ENCODE measurements at regions not wholly inside any gene's neighbourhood (a gene's known extent, or its start where the extent isn't known, plus 50 kb on each side); places are given as distances from the start of the nearest gene placed in this dataset.
A peak's percentile ranks its signal among the peaks of the same experiment; 100 is the strongest.

DNA sequence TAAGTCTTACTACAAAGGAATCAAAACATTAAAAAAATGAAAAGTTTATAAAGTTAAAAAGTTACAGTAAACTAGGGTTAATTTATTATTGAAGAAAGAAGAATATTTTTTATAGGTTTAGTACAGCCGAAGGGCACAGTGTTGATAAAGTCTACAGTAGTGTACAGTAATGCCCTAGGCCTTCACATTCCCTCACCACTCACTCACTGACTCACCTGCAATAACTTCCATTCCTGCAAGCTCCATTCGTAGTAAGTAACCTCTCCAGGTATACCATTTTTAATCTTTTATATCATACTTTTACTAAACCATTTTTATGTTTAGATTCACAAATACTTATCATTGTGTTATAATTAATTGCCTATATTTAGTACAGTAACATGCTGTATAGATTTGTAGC lies 307.5 kb upstream of the FAM241A start:
- DNase-seq = no peak

DNA sequence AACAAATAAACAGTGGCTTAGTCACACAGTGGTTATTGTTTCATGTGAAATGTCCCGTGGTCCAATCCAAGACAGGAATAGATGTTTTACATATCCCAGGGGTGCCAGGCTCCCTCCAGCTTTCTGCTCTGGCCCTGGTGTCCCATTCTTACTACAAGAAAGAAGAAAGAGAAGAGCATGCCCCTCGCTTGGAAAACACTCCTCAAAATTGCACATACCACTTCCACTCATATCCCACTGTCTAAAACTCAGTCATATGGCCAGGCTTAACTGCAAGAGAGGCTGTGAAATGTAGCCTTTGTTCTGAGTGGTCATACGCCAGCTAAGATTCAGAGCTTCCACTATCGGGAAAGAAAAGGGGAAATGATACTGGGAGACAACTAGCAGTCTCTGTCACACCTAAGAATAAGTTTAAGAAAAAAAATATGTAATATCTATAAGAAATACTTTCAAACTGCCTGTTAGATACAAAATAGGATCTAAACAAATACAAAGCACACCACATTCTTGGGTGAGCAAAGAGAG lies 306.8 kb upstream of the FAM241A start:
- no peak for DNase-seq

DNA sequence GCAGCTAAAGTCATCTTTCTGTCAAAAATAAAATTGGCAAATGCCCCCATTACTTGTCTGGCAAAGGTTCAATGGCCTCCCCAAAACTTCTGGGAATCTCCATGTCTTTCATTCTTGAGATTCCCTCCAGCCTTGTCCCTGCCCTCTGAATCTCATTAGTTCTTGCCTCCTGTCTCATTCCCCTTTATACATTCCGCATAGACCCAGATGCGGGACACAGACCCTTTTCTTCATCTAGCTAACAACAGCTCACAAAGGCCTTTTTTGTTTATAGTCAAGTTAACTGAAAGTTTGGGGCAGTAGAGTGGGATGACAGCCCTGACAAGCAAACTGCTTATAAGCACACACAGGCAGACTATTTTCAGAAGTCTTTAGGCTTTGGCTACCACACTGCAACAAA lies 306.1 kb upstream of the FAM241A start:
- no peak for DNase-seq

DNA sequence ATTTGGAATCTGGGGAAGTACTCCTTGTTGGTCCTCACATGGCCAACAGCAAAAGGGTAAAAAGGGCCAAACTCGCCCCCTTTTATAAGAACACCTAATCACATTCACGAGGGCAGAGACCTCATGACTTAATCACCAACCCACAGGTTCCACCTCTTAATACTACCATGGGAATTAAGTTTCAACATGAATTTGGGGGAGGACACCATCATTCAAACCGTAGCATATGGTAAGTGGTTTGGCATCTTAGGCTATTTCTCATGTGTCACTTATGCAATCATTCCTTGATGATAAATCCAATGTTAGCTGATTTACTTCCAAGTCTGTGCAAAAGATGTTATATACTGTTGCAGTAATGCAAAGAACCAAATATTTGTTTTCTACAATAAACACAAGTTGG lies 302.9 kb upstream of the FAM241A start:
- DNase-seq = no peak

DNA sequence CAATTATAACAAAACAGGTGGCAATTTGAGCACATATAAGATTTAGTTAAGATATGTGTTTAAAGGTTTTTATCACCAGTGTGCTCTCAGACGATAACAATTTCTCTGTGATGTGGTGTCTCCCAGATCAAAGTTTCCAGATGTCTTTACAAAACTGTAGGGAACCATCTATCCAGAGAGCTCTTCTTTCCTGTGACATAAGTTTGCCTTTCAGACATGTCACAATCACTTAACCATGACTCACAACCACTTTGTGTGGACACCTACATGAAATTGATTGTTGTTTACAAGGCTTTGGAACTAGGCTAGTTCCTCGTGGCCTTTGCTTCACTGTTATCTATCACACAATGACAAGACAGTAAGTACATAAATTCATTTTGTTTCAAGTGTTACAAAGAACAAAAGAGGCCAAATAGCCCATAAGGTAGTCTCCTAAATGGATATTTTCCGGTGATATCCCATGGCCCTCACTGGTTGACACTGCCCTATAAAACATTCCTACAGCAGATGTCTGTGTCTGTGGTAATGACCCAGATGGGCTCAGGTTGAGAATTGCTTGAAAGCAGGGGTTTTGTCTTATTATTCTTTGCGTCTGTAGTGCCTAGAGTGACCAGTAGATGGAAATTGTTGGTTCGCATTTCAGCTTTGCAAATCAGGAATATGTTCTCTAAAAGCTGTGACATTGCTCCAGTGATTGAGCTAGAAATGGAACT lies 297.8 kb upstream of the FAM241A start:
- peak; percentile 21 for DNase-seq

DNA sequence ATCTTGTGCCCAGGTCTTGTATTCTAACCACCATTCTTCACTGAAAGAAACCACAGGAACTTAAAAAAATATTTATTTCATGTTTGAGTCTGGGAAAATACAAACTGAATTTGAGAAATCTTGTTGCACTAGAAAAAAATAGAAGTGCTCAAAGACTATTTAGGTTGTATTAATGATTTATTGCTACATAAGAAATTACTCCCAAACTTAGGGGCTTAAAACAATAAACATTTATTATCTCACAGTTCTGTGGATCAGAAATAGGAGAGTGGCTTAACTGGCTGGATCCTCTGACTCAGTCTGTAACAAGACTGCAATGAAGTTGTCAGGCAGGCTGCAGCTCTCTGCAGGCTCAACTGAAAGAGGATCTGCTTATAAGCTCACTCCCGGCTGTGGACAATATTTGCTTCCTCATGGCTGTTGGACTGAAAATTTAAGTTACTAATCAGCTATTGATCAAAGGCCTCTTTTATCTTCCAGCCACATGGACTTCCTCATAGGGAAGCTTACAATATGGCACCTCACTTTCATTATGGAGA lies 295.4 kb upstream of the FAM241A start:
- no peak for DNase-seq

DNA sequence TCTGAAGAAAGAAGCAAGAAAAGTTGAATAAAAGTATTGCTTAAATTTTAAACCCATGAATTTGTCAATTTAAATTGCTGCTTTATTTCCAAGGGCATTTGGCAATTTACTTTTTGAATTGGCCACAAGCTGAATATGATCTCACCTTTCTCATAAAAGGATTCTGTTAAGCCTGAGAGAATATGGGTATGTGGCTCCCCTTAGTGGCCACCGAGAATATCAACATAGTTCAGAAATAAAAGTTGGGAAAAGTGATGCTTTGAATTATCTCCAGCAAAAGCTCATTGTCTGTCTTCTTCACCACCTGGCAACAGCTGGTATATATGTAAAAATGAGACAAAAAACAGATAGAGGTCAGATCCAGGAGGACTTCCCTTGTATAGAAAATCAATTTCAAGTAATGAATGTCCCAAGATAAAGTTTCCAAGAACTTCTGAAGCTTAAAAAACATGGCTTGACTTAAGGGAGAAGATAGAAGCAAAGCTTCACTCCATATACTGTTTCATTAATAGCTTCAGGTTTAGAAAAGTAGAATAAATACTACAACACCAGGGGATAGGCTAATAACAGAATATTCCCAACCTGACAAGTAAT lies 290.7 kb upstream of the FAM241A start:
- no peak for DNase-seq

DNA sequence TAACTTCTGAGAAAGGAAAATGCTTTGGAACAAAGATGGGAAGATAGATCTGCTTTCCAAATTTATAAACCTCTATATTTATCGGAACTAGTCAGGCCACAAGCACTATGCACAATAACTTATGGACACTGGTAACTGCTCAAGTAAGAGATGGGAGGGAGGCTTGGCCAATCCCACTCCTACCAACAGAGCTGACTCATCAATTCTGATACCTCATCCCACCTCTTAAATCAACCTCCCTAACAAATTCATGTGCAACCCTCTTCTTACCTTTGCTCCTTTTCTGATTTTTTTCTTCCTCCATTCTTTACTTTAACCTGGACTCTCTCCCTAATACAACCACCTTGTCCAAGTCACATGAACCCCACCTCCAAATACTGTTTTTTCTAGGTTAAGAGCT lies 289.9 kb upstream of the FAM241A start:
- DNase-seq = no peak

DNA sequence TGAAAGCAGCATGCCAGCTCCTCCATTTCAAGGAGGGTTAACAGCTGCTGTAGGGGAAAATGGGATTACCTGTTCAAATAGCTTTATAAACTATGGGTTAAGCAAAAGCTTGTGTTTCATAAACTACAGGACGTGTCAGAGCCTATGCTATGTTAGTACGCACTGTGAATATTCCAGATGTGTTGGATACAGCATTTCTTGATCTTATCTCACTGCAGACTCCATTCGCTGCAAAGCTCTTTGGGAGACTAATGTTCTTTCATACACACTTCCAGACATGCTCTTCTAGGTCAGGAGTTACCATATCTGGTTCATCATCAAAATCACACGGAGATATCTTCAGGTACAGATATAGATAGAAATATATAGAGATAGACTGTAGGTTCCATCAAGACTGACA lies 281.2 kb upstream of the FAM241A start:
- no peak for DNase-seq

DNA sequence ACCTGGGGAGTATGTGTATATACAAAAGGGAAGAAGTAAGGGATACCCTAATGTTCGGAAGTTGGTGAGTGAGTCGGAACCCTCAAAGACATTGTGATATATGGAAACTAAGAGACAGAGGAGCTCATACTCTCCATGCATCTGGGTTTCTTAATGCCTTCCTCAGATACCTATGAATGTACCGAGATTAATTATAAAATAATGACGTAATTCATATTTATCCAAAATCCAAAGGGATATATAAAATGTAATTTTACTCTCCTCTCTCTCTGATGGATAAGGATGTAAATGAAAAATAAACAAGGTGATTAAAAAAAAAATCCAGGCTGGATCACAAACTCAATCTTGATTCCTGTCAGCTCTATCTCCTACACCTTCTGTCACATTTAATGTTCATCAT lies 275.9 kb upstream of the FAM241A start:
- no peak for DNase-seq

DNA sequence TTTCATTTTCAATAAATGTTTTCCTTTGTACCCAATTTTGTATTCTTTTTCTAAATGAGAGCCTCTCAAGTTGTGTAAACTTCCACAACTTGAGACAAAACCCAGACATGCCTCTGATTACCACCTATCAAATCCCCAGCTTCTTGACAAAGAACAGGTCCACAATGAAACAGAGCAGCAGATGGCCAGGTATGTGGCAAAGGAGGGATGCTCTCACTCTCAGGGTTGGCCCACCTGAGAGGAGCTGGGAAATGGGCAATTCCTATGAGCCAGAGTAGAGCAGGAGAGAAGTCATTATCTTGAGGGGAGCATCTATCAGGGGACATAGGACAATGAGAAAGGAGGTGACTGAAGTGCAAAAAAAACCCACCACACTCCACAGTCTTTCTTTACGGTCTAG lies 273.5 kb upstream of the FAM241A start:
- no peak for DNase-seq

DNA sequence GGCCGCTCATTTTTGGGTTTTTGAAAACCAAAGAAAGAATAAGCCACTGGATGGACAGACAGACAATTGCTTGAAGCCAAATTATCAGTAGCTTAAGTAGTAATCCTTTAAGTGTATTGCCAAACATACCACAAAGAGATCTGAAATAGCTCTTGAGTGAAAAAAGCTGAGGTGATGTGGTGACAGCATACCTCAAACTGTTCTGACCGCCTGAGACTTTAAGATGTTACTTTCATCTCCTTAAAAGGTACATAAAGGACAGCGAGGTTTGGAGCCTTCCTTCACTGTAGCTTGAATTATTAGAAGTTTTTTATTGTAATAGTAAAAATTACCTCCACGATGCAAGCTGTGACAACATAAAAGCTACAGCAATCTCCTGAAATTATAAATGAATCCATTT lies 271.5 kb upstream of the FAM241A start:
- DNase-seq = no peak

DNA sequence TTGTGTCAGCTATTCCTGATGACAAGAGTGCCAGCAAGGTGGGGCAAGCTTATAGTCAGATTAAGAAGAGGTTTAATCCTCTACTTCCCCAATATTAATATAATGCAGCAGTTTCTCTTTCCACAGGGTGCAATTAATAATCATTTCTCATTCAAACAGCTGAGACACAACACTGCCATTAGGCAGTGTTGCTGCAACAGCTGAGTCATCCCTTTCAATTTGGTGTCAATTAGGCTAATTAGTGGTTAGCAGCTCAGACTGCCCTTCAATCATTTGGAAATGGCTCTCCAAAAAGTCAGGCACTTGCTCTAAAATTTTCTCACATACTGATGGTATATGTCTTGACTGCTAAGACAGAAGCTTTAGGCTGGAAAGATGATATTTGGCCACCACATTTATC lies 265.7 kb upstream of the FAM241A start:
- DNase-seq = no peak

DNA sequence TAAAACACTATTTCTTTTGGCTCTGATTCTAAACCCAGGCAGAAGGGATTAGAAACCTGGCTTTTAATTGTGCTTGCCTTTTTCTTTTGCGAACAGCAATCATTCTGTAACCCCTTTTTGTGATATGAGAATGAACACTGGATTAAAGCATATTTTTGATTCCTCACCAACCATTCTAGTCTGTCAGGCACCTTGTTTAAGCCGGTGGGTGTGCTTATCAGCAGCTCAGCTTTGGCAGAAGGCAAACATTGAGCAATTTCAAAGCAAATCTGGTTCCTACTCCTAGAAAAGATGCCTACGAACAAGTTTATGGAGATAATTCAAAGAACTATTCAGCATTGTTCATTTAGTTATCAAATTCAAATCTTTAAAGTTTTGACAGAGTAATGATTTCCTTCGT lies 265.1 kb upstream of the FAM241A start:
- DNase-seq = no peak

DNA sequence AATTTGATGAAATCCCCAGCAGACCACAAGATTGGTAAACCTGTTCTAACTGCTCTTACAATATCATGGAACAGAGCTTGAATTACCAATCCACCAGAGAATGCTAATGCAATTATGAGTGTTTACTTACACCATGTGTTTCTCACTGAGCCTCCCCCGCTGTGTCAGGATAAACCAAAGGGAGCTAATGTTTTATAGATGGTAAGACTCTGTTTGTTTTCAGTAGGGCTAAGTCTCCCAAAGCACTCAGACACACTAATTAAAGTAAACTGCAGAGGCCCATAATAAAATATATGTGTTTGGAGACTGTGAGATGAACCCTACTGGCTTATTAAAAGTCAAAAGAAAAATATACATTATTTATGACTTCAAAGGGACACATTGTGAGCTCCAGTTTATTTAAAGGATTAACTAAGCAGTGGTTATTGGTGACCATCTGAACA lies 261.7 kb upstream of the FAM241A start:
- peak; percentile 54 for DNase-seq

DNA sequence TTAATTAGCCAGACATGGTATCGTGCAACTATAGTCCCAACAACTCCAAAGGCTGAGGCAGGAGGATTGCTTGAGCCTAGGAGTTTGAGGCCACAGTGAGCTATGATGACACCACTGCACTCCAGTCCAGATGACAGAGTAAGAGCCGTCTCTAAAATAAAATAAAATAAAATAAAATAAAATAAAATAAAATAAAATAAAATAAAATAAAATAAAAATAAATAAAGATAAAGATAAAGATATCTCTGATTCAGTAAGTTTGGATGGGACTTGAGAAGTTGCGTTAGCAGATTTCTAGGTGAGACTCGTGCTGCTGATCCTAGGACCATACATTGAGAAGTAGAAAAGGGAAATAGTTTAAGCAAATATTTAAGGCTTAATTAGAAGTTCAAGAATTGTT lies 254.8 kb upstream of the FAM241A start:
- no peak for DNase-seq

DNA sequence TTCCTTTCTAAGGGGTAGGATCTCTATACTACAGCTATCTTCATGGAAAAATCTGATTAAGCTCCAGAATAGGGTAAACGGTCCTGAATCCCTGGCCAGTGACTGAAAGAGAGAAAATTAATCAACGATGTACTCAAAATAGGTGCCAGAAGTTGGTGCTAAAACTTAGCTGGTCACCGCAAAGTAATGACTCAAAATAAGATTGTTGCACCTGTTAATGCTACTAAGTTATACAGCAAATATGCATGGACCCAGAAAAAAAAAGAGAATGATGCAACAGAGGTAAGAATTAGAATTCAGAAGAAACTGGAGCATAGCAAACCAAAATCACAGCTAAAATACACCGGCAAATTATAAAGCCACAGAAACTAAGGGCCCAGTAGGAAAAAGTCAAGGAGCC lies 239.7 kb upstream of the FAM241A start:
- DNase-seq = no peak

DNA sequence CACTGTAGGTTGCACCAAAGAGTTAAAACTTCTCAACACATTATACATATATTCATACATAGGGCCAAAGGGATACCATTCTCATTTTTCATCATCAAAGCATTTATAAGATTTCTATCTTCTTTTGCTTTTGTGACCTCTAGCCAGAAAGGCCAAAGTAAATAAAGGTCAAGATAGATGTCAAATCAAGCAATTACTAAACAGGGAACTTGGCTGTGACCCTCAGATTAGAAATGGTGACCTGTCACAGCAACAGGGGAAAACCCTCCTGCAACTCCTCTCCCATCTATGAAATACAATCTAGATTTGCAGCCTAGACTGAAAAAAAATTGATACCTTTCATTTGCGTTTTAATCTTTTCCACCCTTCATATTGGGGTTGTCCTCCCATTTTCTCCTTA lies 225.6 kb upstream of the FAM241A start:
- DNase-seq = no peak

DNA sequence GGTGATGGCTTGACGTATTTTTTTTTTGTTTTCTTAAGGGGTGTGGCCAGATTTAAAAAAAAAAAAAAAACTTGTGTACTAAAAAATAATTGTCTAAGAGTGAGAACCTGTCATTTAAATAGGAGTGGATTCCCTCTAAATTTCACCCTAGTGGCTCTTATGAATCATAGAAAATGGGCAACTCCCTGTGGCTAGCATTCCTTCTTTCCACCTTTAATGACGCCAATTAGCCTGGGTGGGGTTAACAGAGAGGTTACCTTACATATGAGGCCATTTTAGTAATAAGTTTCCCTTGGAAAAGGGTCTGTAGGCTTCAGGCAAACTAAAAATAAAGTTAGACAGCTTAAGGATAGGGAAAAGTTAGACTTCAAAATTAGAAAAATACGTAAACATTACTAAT lies 223.5 kb upstream of the FAM241A start:
- DNase-seq = no peak

DNA sequence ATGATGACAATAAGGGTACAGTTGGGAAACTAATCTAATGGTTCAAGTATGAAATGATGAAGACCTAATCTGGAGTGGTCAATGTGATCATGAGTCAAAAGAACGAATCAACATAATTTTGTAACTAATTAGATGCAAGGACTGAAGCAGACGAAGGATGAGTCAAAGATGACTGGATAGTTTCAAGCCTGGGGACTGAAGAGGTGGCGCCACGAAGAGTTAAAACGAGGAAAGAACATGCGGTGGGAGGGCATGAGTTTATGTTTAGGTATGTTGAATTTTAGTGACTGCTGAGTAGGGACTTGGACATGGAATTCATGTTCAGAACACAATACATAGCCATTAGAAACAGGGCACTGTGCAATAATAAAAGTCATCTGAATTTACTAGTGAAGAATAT lies 221.5 kb upstream of the FAM241A start:
- no peak for DNase-seq

DNA sequence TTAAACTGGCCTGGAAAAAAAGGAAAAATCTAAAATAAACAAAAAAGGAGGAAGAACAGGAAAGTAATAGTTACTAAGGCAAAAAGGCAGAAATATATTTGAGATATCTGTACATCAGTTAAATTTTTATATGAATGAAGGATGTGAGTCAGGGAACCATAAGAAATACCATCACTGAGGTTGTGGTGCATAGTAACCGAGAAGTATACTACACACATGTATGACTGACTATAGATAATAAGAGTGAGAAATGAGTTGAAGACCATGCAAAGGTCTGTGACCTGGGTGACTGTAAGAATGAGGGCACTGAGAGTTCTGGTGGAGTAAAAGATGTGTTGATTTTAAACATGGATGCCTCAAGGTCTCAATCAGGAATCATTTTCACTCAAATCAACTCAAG lies 220.6 kb upstream of the FAM241A start:
- no peak for DNase-seq

DNA sequence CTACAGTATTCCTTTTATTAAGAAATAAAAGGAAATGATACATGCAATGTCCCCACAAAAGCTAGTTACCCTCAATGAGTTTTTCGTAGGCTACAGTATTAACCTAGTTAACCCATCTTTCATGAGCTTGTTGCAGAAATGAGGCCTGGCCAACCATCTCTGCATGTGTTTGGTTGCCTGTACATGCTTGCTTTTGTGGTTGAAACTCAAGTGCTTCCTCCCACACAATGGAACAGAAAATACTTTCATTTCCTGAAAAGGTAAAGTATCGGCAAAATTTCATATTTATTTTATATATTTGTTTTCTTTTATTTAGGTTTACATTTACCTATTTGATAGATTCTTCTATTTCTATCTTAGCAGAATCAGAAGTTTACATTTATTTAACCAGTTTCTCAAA lies 214.6 kb upstream of the FAM241A start:
- no peak for DNase-seq

DNA sequence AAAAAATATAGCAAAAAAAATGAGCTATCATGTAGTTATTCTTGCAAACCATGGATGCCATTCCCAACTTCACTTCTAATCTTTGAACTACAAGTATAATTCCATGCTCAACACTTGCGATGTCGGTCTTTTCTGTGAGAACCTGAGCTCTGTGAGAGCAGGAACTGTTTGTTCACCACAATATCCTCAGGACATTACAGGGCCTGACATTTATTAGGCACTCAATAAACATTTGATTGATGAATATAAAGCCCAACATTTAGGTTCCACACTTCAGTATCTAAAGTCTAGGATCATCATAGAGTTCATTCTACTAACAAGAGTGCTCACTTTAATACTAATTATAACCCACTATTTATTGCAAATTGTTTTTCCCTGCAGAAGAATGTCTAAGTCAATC lies 211.6 kb upstream of the FAM241A start:
- DNase-seq = no peak

DNA sequence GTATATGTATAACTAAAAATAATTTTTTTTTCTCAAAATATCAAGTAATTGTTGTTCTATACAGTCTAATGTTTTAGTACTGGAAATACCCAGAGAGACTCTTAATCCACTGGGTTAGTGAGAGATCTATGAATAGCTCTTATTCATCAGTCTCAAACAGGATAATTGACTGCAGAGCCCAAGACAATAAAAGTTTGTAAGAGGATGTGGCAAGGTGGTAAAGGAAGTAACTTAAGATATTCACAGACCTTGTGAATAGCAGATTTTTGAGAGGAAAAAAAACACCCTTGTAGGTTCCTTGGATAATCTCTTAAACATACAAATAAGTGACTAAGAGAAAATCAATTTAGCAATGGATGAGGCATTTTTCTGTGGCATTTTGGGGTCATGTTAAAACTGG lies 210.9 kb upstream of the FAM241A start:
- DNase-seq = no peak

DNA sequence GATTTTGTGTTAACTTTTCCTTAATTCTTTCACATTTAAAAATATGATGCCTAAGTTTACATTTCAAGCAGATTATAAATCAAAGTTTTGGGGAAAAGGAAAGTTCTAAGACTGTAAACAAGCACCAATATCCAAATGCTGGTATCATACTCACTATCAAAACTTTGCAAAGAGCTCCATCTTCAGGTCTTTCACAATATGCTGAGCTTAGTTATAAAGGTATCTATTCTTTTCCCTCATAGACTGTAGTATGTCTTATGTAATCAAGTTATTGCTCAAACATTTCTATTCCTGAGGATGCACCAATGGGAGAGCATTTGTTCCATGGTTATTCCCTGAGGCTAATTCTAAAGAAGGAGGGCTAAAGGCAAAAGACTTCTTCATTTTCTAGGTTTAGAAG lies 207.9 kb upstream of the FAM241A start:
- DNase-seq = no peak
